PC-3 (cell line): ENCODE measurements at regions not wholly inside any gene's neighbourhood (a gene's known extent, or its start where the extent isn't known, plus 50 kb on each side); places are given as distances from the start of the nearest gene placed in this dataset.

Experiments used
- ATAC-seq: fragments of 200-7000 bp; cut with Tn5 transposase; 2 replicates; pipeline ENCODE4 v1.9.1; 2020; ENCODE audit warnings: mild to moderate bottlenecking, moderate library complexity
- BruUV-seq: library from RNA; stranded (reverse); fragments of 400-500 nt; replicated peaks from 2 replicates; lab custom pipeline; 2021; lab: Mats Ljungman, UMichigan
- CTCF ChIA-PET: fragments of 300-600 bp; sonication (Branson Sonifier 250); formaldehyde crosslinking; loops from one replicate; lab custom pipeline; 2022; ENCODE audit warnings: antibody characterized with exemption; lab: Charles Lee
- POLR2A ChIA-PET: fragments of 300-600 bp; sonication (Branson Sonifier 250); formaldehyde crosslinking; loops from one replicate; lab custom pipeline; 2022; ENCODE audit warnings: antibody characterized with exemption; ENCODE audit not compliant: unreplicated experiment; lab: Charles Lee
- DNase-seq: peaks from one replicate; pipeline ENCODE4 v3.0.0-alpha.2; 2015
- H2AFZ ChIP-seq: fragments of 300-600 bp; sonication (generic); 2 replicates; pipeline ENCODE4 v1.6.0; 2016; ENCODE audit warnings: antibody characterized with exemption, low read length
- H3F3A ChIP-seq: fragments of 300-600 bp; sonication (generic); one replicate; pipeline ENCODE4 v1.6.0; 2017; ENCODE audit warnings: antibody characterized with exemption, low read length, control low read depth, mild to moderate bottlenecking; ENCODE audit not compliant: unreplicated experiment
- H3K27ac ChIP-seq: fragments of 300-600 bp; sonication (generic); 2 replicates; pipeline ENCODE4 v1.5.1; 2016; ENCODE audit warnings: mild to moderate bottlenecking, low read length
- H3K27me3 ChIP-seq: fragments of 300-600 bp; sonication (generic); 2 replicates; pipeline ENCODE4 v1.6.1; 2016; ENCODE audit warnings: low read length, mixed read lengths
- H3K36me3 ChIP-seq: fragments of 300-600 bp; sonication (generic); 2 replicates; pipeline ENCODE4 v1.6.1; 2016; ENCODE audit warnings: low read depth, mixed run types, low read length, mixed read lengths
- H3K4me1 ChIP-seq: fragments of 300-600 bp; sonication (generic); 2 replicates; pipeline ENCODE4 v1.5.1; 2016; ENCODE audit warnings: low read length; ENCODE audit not compliant: insufficient read depth
- H3K4me2 ChIP-seq: fragments of 300-600 bp; sonication (generic); 2 replicates; pipeline ENCODE4 v1.6.0; 2016; ENCODE audit warnings: low read length
- H3K4me3 ChIP-seq: fragments of 300-600 bp; sonication (generic); 2 replicates; pipeline ENCODE4 v1.5.1; 2016; ENCODE audit warnings: mild to moderate bottlenecking, low read length, mixed read lengths
- H3K79me2 ChIP-seq: fragments of 300-600 bp; sonication (generic); 2 replicates; pipeline ENCODE4 v1.6.1; 2017; ENCODE audit warnings: low read length, mixed read lengths
- H3K9ac ChIP-seq: fragments of 300-600 bp; sonication (generic); 2 replicates; pipeline ENCODE4 v1.6.0; 2016; ENCODE audit warnings: mild to moderate bottlenecking, low read length
- H3K9me2 ChIP-seq: fragments of 300-600 bp; sonication (generic); replicated peaks from 2 replicates; pipeline ENCODE4 v1.6.1; 2016; ENCODE audit warnings: mixed run types, low read length, mixed read lengths
- H3K9me3 ChIP-seq: fragments of 300-600 bp; sonication (generic); 2 replicates; pipeline ENCODE4 v1.6.1; 2016; ENCODE audit warnings: low read length, mixed read lengths
- H4K20me1 ChIP-seq: fragments of 300-600 bp; sonication (generic); 2 replicates; pipeline ENCODE4 v1.6.1; 2016; ENCODE audit warnings: low read length, mixed read lengths
- EZH2 ChIP-seq: fragments of 300-600 bp; sonication (generic); IDR thresholded peaks from one replicate; pipeline ENCODE4 v1.6.1; 2017; ENCODE audit warnings: antibody characterized with exemption, mild to moderate bottlenecking, low read length; ENCODE audit not compliant: unreplicated experiment
- EZH2phosphoT487 ChIP-seq: fragments of 300-600 bp; sonication (generic); IDR thresholded peaks from 2 replicates; pipeline ENCODE4 v1.6.1; 2018; ENCODE audit warnings: mild to moderate bottlenecking, antibody characterized with exemption, low read length, borderline replicate concordance
- intact Hi-C: fragments of 100-400 bp; cut with micrococcal nuclease; formaldehyde crosslinking; loops from 2 replicates; pipeline ENCODE4 v1.9.0; 2023
- TF ChIP-seq, protein P1 (sequence below): fragments of 300-600 bp; sonication (generic); conservative IDR thresholded peaks from 2 replicates; pipeline ENCODE4 v1.5.1; 2017; ENCODE audit warnings: antibody characterized with exemption, low read depth, mild to moderate bottlenecking, low read length

DNA sequence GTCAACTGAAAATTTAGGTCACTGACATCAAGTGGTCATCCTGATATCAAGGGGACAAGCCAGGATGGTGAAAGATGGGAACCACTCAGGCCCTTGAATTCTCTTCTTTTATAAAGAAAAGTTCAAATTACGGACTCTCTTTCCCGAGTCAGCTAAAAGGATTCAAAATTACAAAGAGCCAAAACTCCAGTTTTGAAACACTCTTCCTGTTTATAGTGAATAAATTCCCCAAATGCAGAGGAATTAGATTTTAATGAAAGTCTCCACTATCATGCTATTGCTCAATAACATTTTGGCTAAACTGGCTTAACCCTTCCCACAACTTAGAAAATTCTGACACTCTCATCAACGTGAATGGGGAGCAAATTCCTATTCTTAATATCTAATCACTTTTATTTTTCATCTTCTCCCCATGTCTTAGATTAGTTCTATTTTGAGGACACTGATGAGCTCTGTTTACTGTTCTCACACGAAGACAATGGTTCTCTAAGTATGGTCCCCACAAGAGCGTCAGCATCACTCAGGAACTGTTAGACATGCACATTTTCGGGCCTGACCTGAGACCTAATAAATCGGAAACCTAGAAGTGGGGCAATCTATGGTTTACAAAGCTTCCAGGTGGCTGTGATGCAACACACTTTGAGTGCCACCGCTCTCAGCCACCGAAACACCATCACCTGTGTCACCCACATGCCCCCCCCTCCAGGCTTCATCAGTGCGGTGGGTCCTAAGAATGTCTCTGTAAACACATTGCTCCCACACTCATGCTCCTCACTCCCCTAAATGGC is 64.4 kb upstream of the TIAM1 start:
- H4K20me1 ChIP-seq = no peaks in the 10 kb centered on the region
- H3K4me2 ChIP-seq = no peak overlapping the region
- H2AFZ ChIP-seq = no peak overlapping the region
- H3K9me2 ChIP-seq = no peaks in the 10 kb centered on the region
- no peaks in the 10 kb centered on the region for H3K36me3 ChIP-seq
- no peak overlapping the region for H3K9ac ChIP-seq
- BruUV-seq = no TSS peak
- no peak overlapping the region for H3K27ac ChIP-seq
- ChIA-PET CTCF (no interaction called here), POLR2A (no interaction called here)
- H3K79me2 ChIP-seq = no peaks in the 10 kb centered on the region
- intact Hi-C loops = no loop called here
- no peaks in the 10 kb centered on the region for H3K9me3 ChIP-seq
- TF ChIP-seq, protein P1, sequence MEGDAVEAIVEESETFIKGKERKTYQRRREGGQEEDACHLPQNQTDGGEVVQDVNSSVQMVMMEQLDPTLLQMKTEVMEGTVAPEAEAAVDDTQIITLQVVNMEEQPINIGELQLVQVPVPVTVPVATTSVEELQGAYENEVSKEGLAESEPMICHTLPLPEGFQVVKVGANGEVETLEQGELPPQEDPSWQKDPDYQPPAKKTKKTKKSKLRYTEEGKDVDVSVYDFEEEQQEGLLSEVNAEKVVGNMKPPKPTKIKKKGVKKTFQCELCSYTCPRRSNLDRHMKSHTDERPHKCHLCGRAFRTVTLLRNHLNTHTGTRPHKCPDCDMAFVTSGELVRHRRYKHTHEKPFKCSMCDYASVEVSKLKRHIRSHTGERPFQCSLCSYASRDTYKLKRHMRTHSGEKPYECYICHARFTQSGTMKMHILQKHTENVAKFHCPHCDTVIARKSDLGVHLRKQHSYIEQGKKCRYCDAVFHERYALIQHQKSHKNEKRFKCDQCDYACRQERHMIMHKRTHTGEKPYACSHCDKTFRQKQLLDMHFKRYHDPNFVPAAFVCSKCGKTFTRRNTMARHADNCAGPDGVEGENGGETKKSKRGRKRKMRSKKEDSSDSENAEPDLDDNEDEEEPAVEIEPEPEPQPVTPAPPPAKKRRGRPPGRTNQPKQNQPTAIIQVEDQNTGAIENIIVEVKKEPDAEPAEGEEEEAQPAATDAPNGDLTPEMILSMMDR = no peak
- TF ChIP-seq EZH2 = no peak
- no peak for TF ChIP-seq EZH2phosphoT487
- no peak for DNase-seq
- H3K4me1 ChIP-seq = no peaks in the 10 kb centered on the region
- ATAC-seq = no peak
- no peak overlapping the region for H3K4me3 ChIP-seq
- H3K27me3 ChIP-seq = no peaks in the 10 kb centered on the region
- no peaks in the 10 kb centered on the region for H3F3A ChIP-seq

DNA sequence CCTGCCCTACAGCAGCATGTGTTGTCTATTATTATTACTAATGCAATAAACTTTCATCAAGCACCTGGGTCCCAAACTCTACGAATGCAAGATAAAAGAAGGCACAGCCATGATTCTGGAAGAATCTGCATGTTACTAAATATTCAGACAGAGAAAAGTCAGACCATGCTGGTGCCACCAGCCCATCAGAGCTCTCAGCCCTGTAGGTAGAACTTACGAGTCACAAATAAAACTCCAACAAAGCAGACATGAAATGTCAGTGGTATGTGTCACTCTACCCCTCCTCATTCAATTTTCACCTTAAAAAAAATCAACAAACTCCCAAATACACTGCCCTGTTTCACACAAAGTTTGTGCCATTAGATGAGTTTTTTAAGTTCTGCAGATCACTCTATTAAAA is 62.4 kb upstream of the TIAM1 start:
- Histone ChIP-seq H3K27ac (no peak overlapping the region), H4K20me1 (no peaks in the 10 kb centered on the region), H3K4me1 (no peaks in the 10 kb centered on the region), H3F3A (no peaks in the 10 kb centered on the region), H3K4me2 (no peak overlapping the region), H3K27me3 (no peaks in the 10 kb centered on the region), H3K4me3 (no peak overlapping the region), H2AFZ (no peak overlapping the region), H3K36me3 (no peaks in the 10 kb centered on the region), H3K9me3 (no peaks in the 10 kb centered on the region), H3K79me2 (no peaks in the 10 kb centered on the region), H3K9me2 (no peaks in the 10 kb centered on the region), H3K9ac (no peak overlapping the region)
- no peak for DNase-seq
- TF ChIP-seq, protein P1 = no peak
- ATAC-seq = no peak
- ChIA-PET CTCF (interaction anchor here (0.5 to 0.6 kb wide), 2 partner anchors 95 to 321 kb away, joined by 3 read pairs; no protein-coding TSS in a partner anchor), POLR2A (no interaction called here)
- no TSS peak for BruUV-seq
- intact Hi-C loops = no loop called here

DNA sequence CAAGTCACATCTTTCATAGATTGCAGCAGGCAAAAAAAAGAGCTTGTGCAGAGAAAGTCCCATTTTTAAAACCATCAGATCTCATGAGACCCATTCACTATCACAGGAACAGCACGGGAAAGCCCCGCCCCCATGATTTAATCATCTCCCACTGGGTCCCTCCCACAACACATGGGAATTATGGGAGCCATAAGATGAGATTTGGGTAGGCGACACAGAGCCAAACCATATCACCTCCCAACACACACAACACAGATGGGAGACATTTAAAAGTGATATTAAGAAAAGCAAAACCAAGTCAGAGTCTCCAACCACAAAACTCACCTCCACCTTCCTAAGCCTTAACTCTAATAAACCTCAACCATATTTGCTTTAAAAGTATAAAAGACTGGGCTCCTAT is 61.5 kb upstream of the TIAM1 start:
- H3K4me3 ChIP-seq = no peak overlapping the region
- intact Hi-C loops = no loop called here
- no peaks in the 10 kb centered on the region for H3K79me2 ChIP-seq
- DNase-seq = no peak
- no TSS peak for BruUV-seq
- no peak overlapping the region for H3K9ac ChIP-seq
- H4K20me1 ChIP-seq = no peaks in the 10 kb centered on the region
- no peaks in the 10 kb centered on the region for H3K9me3 ChIP-seq
- H2AFZ ChIP-seq = no peak overlapping the region
- H3K4me1 ChIP-seq = no peaks in the 10 kb centered on the region
- ChIA-PET CTCF (no interaction called here), POLR2A (interaction anchor here (0.5 kb wide), 1 partner anchor 24 kb away, joined by 3 read pairs; no protein-coding TSS in a partner anchor)
- TF ChIP-seq EZH2 (no peak), EZH2phosphoT487 (no peak)
- TF ChIP-seq, protein P1 = no peak
- H3K27ac ChIP-seq = no peak overlapping the region
- H3F3A ChIP-seq = no peaks in the 10 kb centered on the region
- no peaks in the 10 kb centered on the region for H3K36me3 ChIP-seq
- H3K9me2 ChIP-seq = no peaks in the 10 kb centered on the region
- no peaks in the 10 kb centered on the region for H3K27me3 ChIP-seq
- H3K4me2 ChIP-seq = no peak overlapping the region
- ATAC-seq = no peak
